Smooth muscle cell (in vitro differentiated cells): ENCODE measurements at regions not wholly inside any gene's neighbourhood (a gene's known extent, or its start where the extent isn't known, plus 50 kb on each side); places are given as distances from the start of the nearest gene placed in this dataset.
A peak's percentile ranks its signal among the peaks of the same experiment; 100 is the strongest.

Experiments
- DNase-seq: peaks from one replicate; lab custom pipeline; 2025; ENCODE audit not compliant: unreplicated experiment; lab: John Stamatoyannopoulos, UW
- H2AFZ ChIP-seq: fragments of 200-600 bp; sonication (generic); 2 replicates; pipeline ENCODE4 v1.6.0; 2016; ENCODE audit warnings: antibody characterized with exemption, low read depth, mild to moderate bottlenecking
- H3F3A ChIP-seq: fragments of 200-600 bp; sonication (generic); 2 replicates; pipeline ENCODE4 v1.6.0; 2017; ENCODE audit warnings: antibody characterized with exemption, low read depth
- H3K27ac ChIP-seq: fragments of 200-600 bp; sonication (generic); 2 replicates; pipeline ENCODE4 v1.5.1; 2016; ENCODE audit warnings: low read depth, mild to moderate bottlenecking
- H3K27me3 ChIP-seq: fragments of 200-600 bp; sonication (generic); 2 replicates; pipeline ENCODE4 v1.6.1; 2016; ENCODE audit warnings: low read depth, mild to moderate bottlenecking
- H3K36me3 ChIP-seq: fragments of 200-600 bp; sonication (generic); 2 replicates; pipeline ENCODE4 v1.5.1; 2016; ENCODE audit warnings: low read depth
- H3K4me1 ChIP-seq: fragments of 200-600 bp; sonication (generic); 2 replicates; pipeline ENCODE4 v1.5.1; 2016; ENCODE audit warnings: low read depth
- H3K4me2 ChIP-seq: fragments of 200-600 bp; sonication (generic); 2 replicates; pipeline ENCODE4 v1.6.0; 2016; ENCODE audit warnings: mild to moderate bottlenecking
- H3K4me3 ChIP-seq: fragments of 200-600 bp; sonication (generic); 2 replicates; pipeline ENCODE4 v1.5.1; 2016; ENCODE audit warnings: mild to moderate bottlenecking
- H3K79me2 ChIP-seq: fragments of 200-600 bp; sonication (generic); 2 replicates; pipeline ENCODE4 v1.6.0; 2016; ENCODE audit warnings: low read depth, mild to moderate bottlenecking
- H3K9ac ChIP-seq: fragments of 200-600 bp; sonication (generic); 2 replicates; pipeline ENCODE4 v1.6.0; 2016; ENCODE audit warnings: low read depth
- H3K9me3 ChIP-seq: fragments of 200-600 bp; sonication (generic); replicated peaks from 2 replicates; pipeline ENCODE4 v1.5.1; 2016; ENCODE audit warnings: low read depth
- H4K20me1 ChIP-seq: fragments of 200-600 bp; sonication (generic); 2 replicates; pipeline ENCODE4 v1.6.0; 2016; ENCODE audit warnings: low read depth
- CTCF ChIP-seq: fragments of 200-600 bp; sonication (generic); IDR thresholded peaks from 2 replicates; pipeline ENCODE4 v1.5.1; 2017; ENCODE audit warnings: borderline replicate concordance, mild to moderate bottlenecking, antibody characterized with exemption; ENCODE audit not compliant: insufficient read depth, poor library complexity, severe bottlenecking
- WGBS: methylation state at CpG from one replicate; pipeline ENCODE4 v1.1.7; 2016; ENCODE audit warnings: low lambda C conversion rate; 5-methylcytosine and 5-hydroxymethylcytosine counted together

- H3K4me2 ChIP-seq = peak overlapping the region; percentile 64
- TF ChIP-seq CTCF = no peak
- H3K79me2 ChIP-seq = no peaks in the 10 kb centered on the region
- H3K9ac ChIP-seq = peak overlapping the region; percentile 22
- no peak overlapping the region for H2AFZ ChIP-seq
- no peak overlapping the region for H3K4me3 ChIP-seq
- DNase-seq = no peak
- H3K36me3 ChIP-seq = no peaks in the 10 kb centered on the region
- peaks cover 10% of the 10 kb centered on the region for H3F3A ChIP-seq
- peak overlapping the region; percentile 94 for H3K27ac ChIP-seq
- peaks cover 14% of the 10 kb centered on the region for H3K4me1 ChIP-seq
- WGBS = 46% methylated on average over 4 of the region's 4 CpGs
- no peaks in the 10 kb centered on the region for H3K9me3 ChIP-seq
- H4K20me1 ChIP-seq = no peaks in the 10 kb centered on the region
- H3K27me3 ChIP-seq = no peaks in the 10 kb centered on the region
These were observed 907.4 kb upstream of the RAG2 start for GRCh38 chr11:37505406-37505805.

GRCh38 chr11:37504921-37505320, 906.9 kb upstream of the RAG2 start:
- H4K20me1 ChIP-seq = no peaks in the 10 kb centered on the region
- no peak for TF ChIP-seq CTCF
- DNase-seq = no peak
- H3K9ac ChIP-seq = peak overlapping the region; percentile 72
- peak overlapping the region; percentile 64 for H3K4me2 ChIP-seq
- no peak overlapping the region for H3K4me3 ChIP-seq
- no peaks in the 10 kb centered on the region for H3K36me3 ChIP-seq
- peaks cover 14% of the 10 kb centered on the region for H3K4me1 ChIP-seq
- H3K27me3 ChIP-seq = no peaks in the 10 kb centered on the region
- 5% methylated on average over 3 of the region's 3 CpGs for WGBS
- H3K27ac ChIP-seq = peak overlapping the region; percentile 94
- no peaks in the 10 kb centered on the region for H3K79me2 ChIP-seq
- H3K9me3 ChIP-seq = no peaks in the 10 kb centered on the region
- H2AFZ ChIP-seq = no peak overlapping the region
- peaks cover 10% of the 10 kb centered on the region for H3F3A ChIP-seq

- Histone ChIP-seq H3K9me3 (no peaks in the 10 kb centered on the region), H4K20me1 (no peaks in the 10 kb centered on the region), H3K79me2 (no peaks in the 10 kb centered on the region), H3K9ac (peak overlapping the region; percentile 72), H3K27ac (peak overlapping the region; percentile 94), H3F3A (peaks cover 10% of the 10 kb centered on the region), H3K4me3 (no peak overlapping the region), H3K4me1 (peaks cover 14% of the 10 kb centered on the region), H3K4me2 (peak overlapping the region; percentile 64), H3K27me3 (no peaks in the 10 kb centered on the region), H3K36me3 (no peaks in the 10 kb centered on the region), H2AFZ (no peak overlapping the region)
- no peak for DNase-seq
- 5% methylated on average over 3 of the region's 3 CpGs for WGBS
- TF ChIP-seq CTCF = no peak
These were observed 906.1 kb upstream of the RAG2 start for GRCh38 chr11:37504060-37504611.

- no peaks in the 10 kb centered on the region for H3K9me3 ChIP-seq
- H3K79me2 ChIP-seq = no peaks in the 10 kb centered on the region
- H3K36me3 ChIP-seq = no peaks in the 10 kb centered on the region
- H3K4me2 ChIP-seq = no peak overlapping the region
- H4K20me1 ChIP-seq = no peaks in the 10 kb centered on the region
- 91% methylated on average over 2 of the region's 2 CpGs for WGBS
- no peak for DNase-seq
- peaks cover 10% of the 10 kb centered on the region for H3F3A ChIP-seq
- H2AFZ ChIP-seq = no peak overlapping the region
- H3K9ac ChIP-seq = no peak overlapping the region
- peaks cover 14% of the 10 kb centered on the region for H3K4me1 ChIP-seq
- no peaks in the 10 kb centered on the region for H3K27me3 ChIP-seq
- peak overlapping the region; percentile 94 for H3K27ac ChIP-seq
- H3K4me3 ChIP-seq = no peak overlapping the region
- TF ChIP-seq CTCF = no peak
These were observed 905.5 kb upstream of the RAG2 start for GRCh38 chr11:37503411-37504059.
